Activated naive CD8-positive, alpha-beta T cell treated with anti-CD3 and anti-CD28 coated beads, Interleukin-2, amount 50 U/mL, for 24 hours (primary cell): ENCODE measurements at regions not wholly inside any gene's neighbourhood (a gene's known extent, or its start where the extent isn't known, plus 50 kb on each side); places are given as distances from the start of the nearest gene placed in this dataset.

ENCODE experiments used
- ATAC-seq: fragments of 150-1000 bp; cut with Tn5 transposase; one replicate; pipeline ENCODE4 v1.10.0; 2021
- DNase-seq: peaks from one replicate; pipeline ENCODE4 v3.0.0; 2021
- H3K27ac Mint-ChIP-seq: one replicate; pipeline ENCODE4 v1.8.0; 2021; ENCODE audit warnings: mild to moderate bottlenecking, mixed read lengths
- H3K27me3 Mint-ChIP-seq: one replicate; pipeline ENCODE4 v1.8.0; 2021; ENCODE audit warnings: mixed read lengths
- H3K36me3 Mint-ChIP-seq: one replicate; pipeline ENCODE4 v1.8.0; 2021; ENCODE audit warnings: low read depth, mixed read lengths
- H3K4me1 Mint-ChIP-seq: one replicate; pipeline ENCODE4 v1.8.0; 2021; ENCODE audit warnings: mixed read lengths
- H3K4me3 Mint-ChIP-seq: one replicate; pipeline ENCODE4 v1.8.0; 2021; ENCODE audit warnings: mild to moderate bottlenecking, moderate library complexity, mixed read lengths
- H3K9me3 Mint-ChIP-seq: one replicate; pipeline ENCODE4 v1.8.0; 2021; ENCODE audit warnings: mixed read lengths

DNA sequence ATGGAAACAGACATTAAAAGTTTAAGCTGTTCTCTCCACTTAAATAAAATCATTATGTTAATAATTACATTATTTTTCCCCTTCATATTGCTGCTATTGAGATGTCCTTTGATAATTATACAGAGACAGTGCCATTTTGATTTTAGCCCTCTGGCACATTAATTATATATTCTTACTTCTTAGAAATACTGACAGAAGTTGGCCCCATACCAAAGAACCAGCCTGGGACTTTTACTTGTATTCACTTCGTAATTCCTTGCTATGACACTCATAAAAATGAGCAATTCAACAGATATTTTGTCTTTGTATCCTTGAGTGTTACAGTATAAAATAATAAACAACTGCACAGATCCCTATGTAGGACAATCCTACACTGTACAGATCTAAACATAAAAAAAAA is 743.7 kb downstream of the TBC1D32 start:
- Mint-ChIP-seq H3K9me3 (no peaks in the 10 kb centered on the region), H3K4me3 (no peak overlapping the region), H3K27me3 (no peaks in the 10 kb centered on the region), H3K4me1 (no peaks in the 10 kb centered on the region), H3K27ac (no peak overlapping the region), H3K36me3 (no peaks in the 10 kb centered on the region)
- DNase-seq, result no peak
- ATAC-seq, result no peak

DNA sequence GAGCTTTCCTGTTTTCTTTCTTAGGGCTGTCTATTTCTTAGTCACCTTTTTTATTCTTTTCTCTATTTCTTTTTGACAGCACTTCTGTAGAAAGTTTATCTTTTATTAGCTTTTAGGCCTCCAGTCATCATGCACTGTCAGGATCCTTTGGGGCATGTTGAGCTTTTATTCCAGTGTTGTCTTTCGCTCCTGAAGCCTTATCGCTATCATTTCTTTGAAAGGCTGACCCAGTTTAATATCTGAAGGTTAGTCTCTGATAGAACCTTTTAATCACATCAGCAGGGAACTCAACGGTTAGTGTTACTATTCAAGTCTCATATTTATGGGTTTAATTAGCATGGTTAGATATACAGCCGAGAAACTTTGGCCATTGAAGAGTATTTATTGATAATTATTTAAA is 745.9 kb downstream of the TBC1D32 start:
- Mint-ChIP-seq H3K4me3 (no peak overlapping the region), H3K27ac (no peak overlapping the region), H3K9me3 (no peaks in the 10 kb centered on the region), H3K4me1 (no peaks in the 10 kb centered on the region), H3K27me3 (no peaks in the 10 kb centered on the region), H3K36me3 (no peaks in the 10 kb centered on the region)
- no peak for ATAC-seq
- no peak for DNase-seq

DNA sequence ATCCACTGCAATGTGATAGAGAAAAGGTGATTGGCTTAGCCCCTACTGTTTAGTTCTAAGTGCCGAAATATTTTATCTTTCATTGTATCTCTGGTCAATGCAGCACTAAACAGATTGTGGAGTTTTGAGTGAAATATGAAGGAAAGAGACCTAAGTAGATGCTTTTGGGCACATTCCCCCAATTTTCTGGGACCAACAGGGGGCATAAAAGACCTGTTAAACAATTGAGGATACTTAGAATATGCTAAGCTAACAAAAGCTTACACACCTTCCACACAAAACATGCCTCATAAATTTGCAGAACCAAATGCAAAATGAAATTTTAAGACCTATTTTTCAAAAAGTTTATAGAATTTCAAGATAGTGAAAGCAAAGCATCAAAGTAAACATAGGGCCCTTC is 746.9 kb downstream of the TBC1D32 start:
- no peaks in the 10 kb centered on the region for H3K4me1 Mint-ChIP-seq
- DNase-seq (no peak), ATAC-seq (no peak)
- H3K36me3 Mint-ChIP-seq, result no peaks in the 10 kb centered on the region
- no peak overlapping the region for H3K4me3 Mint-ChIP-seq
- peaks cover 5% of the 10 kb centered on the region for H3K9me3 Mint-ChIP-seq
- no peaks in the 10 kb centered on the region for H3K27me3 Mint-ChIP-seq
- H3K27ac Mint-ChIP-seq, result no peak overlapping the region

DNA sequence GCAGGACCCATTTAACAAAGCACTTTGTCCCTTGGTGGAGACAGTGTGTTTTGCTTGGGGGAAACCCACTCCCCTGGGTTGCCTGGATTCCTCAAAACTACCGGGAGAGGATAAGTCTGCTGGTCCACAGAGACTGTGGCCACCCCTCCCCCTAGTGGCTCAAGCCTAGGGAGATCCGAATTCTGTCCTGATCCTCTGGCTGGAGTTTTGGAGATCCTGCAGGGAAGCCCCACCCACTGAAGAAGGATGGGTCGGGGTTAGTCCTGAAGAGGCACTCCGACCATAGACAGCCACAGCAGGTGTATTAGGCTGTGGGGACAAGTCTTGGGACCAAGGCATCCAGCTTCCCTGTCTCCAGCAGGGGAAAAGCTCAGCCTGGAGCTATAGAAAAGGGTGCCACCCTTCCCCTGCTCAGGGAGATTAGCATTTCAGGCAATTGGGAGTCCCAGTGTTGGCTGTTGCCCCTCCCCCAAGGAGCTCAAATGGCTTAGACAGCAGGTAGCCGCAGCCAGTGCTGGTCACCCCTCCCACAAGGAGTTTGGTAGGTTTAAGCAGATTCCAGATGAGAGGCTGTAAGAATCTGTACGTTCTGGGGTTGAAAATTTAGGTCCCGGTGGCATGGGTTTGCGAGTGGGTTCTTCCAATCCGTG is 750.0 kb downstream of the TBC1D32 start:
- H3K27ac Mint-ChIP-seq, result no peak overlapping the region
- ATAC-seq (no peak), DNase-seq (no peak)
- peaks cover 5% of the 10 kb centered on the region for H3K9me3 Mint-ChIP-seq
- no peak overlapping the region for H3K4me3 Mint-ChIP-seq
- no peaks in the 10 kb centered on the region for H3K27me3 Mint-ChIP-seq
- no peaks in the 10 kb centered on the region for H3K36me3 Mint-ChIP-seq
- H3K4me1 Mint-ChIP-seq, result no peaks in the 10 kb centered on the region

DNA sequence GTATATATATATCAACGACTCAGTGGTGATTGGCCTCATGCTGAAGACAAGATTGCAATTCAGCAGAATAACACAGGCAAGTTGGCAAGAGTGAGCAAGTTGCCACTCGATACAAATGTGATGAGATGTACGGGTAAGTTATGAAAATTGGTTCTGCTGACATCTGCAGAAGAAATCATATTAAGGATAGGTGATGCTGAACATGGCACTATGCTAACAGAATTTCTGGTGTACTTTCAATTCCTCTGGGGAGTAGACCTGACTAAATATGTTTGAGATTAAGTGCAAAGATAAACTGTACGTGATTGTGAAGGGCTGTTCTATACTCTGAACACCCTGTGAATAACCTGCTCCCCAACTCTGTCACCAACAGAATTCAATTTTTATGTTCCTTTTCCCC is 758.2 kb downstream of the TBC1D32 start:
- H3K9me3 Mint-ChIP-seq, result no peaks in the 10 kb centered on the region
- H3K4me3 Mint-ChIP-seq, result no peak overlapping the region
- no peaks in the 10 kb centered on the region for H3K27me3 Mint-ChIP-seq
- H3K4me1 Mint-ChIP-seq, result no peaks in the 10 kb centered on the region
- DNase-seq (no peak), ATAC-seq (no peak)
- H3K36me3 Mint-ChIP-seq, result no peaks in the 10 kb centered on the region
- no peak overlapping the region for H3K27ac Mint-ChIP-seq

DNA sequence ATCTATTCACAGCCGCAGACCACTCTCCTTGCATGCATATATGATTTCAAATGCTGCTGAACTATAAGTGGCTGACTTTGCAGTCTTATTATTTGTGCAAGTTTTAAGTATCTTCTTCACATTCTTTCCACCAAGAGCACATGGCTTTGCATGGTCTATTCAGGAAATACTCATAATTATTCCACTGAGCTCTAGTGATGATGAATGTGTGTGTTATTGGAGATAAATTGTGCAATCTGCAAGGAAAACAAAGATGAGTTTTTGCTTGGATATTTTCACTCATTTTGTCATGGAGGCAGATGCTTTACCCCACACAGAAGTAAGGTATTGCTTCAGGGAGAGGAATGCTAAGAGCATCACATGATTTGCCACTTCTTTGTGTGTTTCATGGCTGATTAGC is 764.6 kb downstream of the TBC1D32 start:
- Mint-ChIP-seq H3K4me3 (no peak overlapping the region), H3K4me1 (no peaks in the 10 kb centered on the region), H3K27me3 (no peaks in the 10 kb centered on the region), H3K9me3 (peaks cover 6% of the 10 kb centered on the region), H3K36me3 (no peaks in the 10 kb centered on the region), H3K27ac (no peak overlapping the region)
- DNase-seq, result no peak
- no peak for ATAC-seq

DNA sequence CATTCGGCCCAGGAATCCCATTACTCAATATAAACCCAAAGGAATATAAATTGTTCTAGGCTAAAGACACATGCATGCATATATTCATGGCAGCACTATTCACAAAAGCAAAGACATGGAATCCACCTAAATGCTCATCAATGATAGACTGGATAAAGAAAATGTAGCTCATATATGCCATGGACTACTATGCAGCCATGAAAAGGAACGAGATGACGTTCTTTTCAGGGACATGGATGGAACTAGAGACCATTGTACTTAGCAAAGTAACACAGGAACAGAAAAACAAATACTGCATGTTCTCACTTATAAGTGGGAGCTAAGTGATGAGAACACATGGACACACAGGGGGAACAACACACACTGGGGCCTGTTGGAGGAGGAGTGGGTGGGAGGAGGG is 769.5 kb downstream of the TBC1D32 start:
- no peak overlapping the region for H3K27ac Mint-ChIP-seq

DNA sequence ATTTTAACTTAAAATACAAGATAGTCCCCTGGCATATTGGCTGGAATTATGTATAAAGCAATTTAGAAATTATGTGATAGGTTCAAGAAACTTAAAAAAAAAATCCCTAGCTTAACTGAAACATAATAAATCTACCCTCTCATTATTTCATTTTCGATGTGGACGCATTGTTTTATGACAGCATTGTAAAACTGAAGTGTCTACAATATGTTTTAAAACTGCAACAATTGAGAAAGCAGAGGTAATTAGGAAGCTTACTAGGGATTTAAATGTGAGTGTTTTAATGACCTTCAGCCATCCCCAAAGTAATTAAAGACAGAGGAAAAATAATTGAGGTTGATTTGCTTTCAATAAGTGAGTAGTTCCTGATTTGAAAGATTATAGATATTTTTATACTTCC is 776.0 kb downstream of the TBC1D32 start:
- H3K4me3 Mint-ChIP-seq, result no peak overlapping the region
- no peaks in the 10 kb centered on the region for H3K27me3 Mint-ChIP-seq
- H3K9me3 Mint-ChIP-seq, result no peaks in the 10 kb centered on the region
- ATAC-seq (no peak), DNase-seq (no peak)
- H3K4me1 Mint-ChIP-seq, result no peaks in the 10 kb centered on the region
- H3K36me3 Mint-ChIP-seq, result no peaks in the 10 kb centered on the region
- H3K27ac Mint-ChIP-seq, result no peak overlapping the region

More for the DNA sequence above, 769.5 kb downstream of the TBC1D32 start:
- no peaks in the 10 kb centered on the region for H3K27me3 Mint-ChIP-seq
- H3K9me3 Mint-ChIP-seq, result peaks cover 7% of the 10 kb centered on the region
- no peaks in the 10 kb centered on the region for H3K4me1 Mint-ChIP-seq
- H3K4me3 Mint-ChIP-seq, result no peak overlapping the region
- DNase-seq (no peak), ATAC-seq (no peak)
- H3K36me3 Mint-ChIP-seq, result no peaks in the 10 kb centered on the region

DNA sequence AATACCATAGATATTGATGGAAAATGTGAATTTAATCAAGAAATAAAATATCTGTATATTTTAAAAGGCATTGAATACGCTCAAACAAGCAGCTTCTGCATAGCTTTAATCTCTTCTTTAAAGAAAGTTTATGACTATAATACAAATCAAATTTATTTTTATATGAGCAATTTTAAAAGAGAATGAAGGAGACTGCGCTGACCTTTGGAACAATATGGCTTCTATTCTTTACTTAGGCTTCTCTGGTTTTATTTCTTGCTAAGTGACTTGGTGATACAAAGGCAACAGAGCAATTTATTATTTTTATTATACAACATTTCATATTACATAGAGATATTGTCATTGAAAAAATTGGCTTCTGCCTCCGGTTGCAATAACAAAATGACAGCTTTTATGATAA is 776.7 kb downstream of the TBC1D32 start:
- H3K4me1 Mint-ChIP-seq, result no peaks in the 10 kb centered on the region
- no peaks in the 10 kb centered on the region for H3K36me3 Mint-ChIP-seq
- no peak overlapping the region for H3K4me3 Mint-ChIP-seq
- H3K9me3 Mint-ChIP-seq, result no peaks in the 10 kb centered on the region
- no peak for ATAC-seq
- DNase-seq, result no peak
- no peak overlapping the region for H3K27ac Mint-ChIP-seq
- no peaks in the 10 kb centered on the region for H3K27me3 Mint-ChIP-seq

DNA sequence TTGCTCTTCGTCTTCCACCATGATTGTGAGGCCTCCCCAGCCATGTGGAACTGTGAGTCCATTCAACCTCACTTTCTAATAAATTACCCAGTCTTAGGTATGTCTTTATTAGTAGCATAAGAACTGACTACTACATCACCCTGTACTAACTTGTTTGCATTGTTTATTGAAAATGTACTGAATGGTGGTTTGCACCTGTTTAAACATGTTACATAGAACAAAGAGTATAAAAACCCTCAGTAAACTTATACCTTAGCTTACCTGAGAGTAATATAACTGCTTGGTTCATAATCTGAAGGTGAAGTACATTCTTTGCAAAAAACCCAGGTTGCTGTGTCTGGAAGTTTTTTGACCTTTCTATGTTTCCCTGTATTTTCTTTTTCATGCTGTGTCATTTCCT is 777.8 kb downstream of the TBC1D32 start:
- H3K9me3 Mint-ChIP-seq, result no peaks in the 10 kb centered on the region
- DNase-seq (no peak), ATAC-seq (no peak)
- H3K27me3 Mint-ChIP-seq, result no peaks in the 10 kb centered on the region
- no peak overlapping the region for H3K4me3 Mint-ChIP-seq
- no peak overlapping the region for H3K27ac Mint-ChIP-seq
- no peaks in the 10 kb centered on the region for H3K4me1 Mint-ChIP-seq
- no peaks in the 10 kb centered on the region for H3K36me3 Mint-ChIP-seq

DNA sequence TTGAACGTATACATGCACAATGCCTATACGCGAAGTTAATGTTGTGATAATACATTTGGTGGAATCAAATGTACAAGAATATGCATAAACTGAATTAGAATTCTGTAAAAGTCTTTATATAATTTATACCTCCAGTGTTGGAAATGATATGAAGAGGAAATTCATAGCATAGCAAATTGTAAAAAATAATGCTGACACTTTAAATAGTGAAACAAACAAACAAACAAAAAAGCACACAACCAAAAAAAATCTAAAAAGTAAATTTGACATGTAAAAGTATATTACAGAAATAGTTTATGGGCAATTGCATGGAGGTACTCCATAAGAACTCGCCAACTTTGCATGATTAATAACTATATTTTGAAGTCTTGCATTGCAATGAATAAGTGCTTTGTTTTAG is 780.9 kb downstream of the TBC1D32 start:
- no peak overlapping the region for H3K4me3 Mint-ChIP-seq
- no peaks in the 10 kb centered on the region for H3K4me1 Mint-ChIP-seq
- ATAC-seq (no peak), DNase-seq (no peak)
- no peak overlapping the region for H3K27ac Mint-ChIP-seq
- no peaks in the 10 kb centered on the region for H3K36me3 Mint-ChIP-seq
- H3K27me3 Mint-ChIP-seq, result no peaks in the 10 kb centered on the region
- H3K9me3 Mint-ChIP-seq, result no peaks in the 10 kb centered on the region

DNA sequence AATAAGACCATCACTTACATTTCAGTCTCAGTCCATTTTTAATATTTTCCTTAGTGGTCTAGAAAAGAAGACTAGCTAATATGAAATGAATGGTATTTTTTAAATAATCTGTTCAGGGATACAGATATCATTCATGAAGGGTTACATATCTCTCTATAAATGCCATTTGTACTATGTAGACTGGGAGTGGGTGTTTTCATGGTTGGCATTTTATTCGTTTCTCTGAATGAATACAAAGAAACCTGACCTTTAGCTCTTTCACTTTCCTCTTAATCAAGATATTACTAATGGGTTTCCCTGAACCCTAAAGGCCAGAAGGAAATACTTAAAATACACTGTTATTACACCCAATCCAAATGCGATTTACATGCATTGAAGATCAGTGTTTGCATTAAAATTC is 788.9 kb downstream of the TBC1D32 start:
- no peak for ATAC-seq
- H3K36me3 Mint-ChIP-seq, result no peaks in the 10 kb centered on the region
- no peak for DNase-seq
- peaks cover 5% of the 10 kb centered on the region for H3K9me3 Mint-ChIP-seq
- no peaks in the 10 kb centered on the region for H3K27me3 Mint-ChIP-seq
- H3K4me3 Mint-ChIP-seq, result no peak overlapping the region
- H3K4me1 Mint-ChIP-seq, result no peaks in the 10 kb centered on the region
- no peak overlapping the region for H3K27ac Mint-ChIP-seq

DNA sequence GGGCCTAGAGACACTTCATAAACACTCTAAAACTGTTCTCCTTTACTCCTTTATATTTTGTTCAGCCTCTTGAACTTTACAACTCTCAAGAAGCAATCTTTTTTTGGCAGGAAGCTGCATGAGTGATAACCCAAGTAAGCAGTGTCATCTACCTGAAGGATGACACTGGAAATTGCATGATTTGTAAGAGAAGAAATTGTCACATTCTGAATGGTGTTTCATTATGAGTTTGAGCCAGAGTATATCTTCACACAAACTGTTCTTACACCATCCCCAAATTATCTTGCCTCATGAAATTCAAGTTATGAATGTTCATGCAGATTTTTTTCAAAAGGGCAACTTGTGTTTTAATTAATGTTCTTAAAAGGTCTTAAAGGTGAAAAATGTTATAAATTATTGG is 799.3 kb downstream of the TBC1D32 start:
- no peak for DNase-seq
- no peaks in the 10 kb centered on the region for H3K4me1 Mint-ChIP-seq
- no peaks in the 10 kb centered on the region for H3K27me3 Mint-ChIP-seq
- no peak overlapping the region for H3K27ac Mint-ChIP-seq
- peaks cover 9% of the 10 kb centered on the region for H3K9me3 Mint-ChIP-seq
- no peaks in the 10 kb centered on the region for H3K36me3 Mint-ChIP-seq
- H3K4me3 Mint-ChIP-seq, result no peak overlapping the region
- no peak for ATAC-seq

DNA sequence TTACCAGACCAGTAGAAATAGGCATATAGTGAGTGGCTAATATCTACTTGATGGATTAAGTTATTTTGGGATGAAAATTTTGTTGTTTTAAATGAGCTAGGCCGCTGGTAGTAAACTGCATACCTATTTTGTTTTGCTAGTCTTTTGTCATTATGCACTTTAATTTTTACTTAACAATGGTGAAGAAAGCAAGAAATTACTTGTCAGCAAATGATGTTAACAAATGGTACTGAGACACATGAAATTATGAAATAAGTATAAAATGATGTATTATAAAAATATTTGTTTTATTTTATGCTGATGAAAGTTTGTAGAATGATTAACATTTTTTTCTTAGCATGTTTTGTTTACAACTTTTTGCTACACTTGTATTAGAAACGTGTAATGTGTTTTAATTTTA is 807.7 kb downstream of the TBC1D32 start:
- Mint-ChIP-seq H3K27me3 (no peaks in the 10 kb centered on the region), H3K4me3 (no peak overlapping the region), H3K36me3 (no peaks in the 10 kb centered on the region), H3K9me3 (peaks cover 4% of the 10 kb centered on the region), H3K27ac (no peak overlapping the region), H3K4me1 (no peaks in the 10 kb centered on the region)
- ATAC-seq (no peak), DNase-seq (no peak)

DNA sequence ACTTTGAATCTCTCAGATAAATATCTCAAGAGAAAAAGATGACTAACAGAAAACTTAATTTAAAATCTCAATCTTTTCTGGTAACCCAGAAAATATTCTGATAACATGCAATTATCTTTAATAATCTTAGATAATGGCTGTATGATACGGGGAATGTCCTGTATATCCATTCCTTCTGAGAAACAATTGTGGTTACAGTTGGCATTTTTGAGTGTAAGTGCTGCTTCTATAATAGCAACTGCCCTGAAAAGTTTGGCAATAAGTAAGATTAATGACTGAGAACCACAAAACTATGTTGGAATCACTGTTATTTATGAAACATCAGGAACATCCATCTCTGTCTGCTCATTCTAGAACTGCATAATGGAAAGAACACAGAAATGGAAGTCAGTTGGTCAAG is 819.7 kb downstream of the TBC1D32 start:
- Mint-ChIP-seq H3K4me1 (no peaks in the 10 kb centered on the region), H3K27ac (no peak overlapping the region), H3K36me3 (no peaks in the 10 kb centered on the region), H3K4me3 (no peak overlapping the region), H3K27me3 (no peaks in the 10 kb centered on the region), H3K9me3 (peaks cover 6% of the 10 kb centered on the region)
- ATAC-seq (no peak), DNase-seq (no peak)

DNA sequence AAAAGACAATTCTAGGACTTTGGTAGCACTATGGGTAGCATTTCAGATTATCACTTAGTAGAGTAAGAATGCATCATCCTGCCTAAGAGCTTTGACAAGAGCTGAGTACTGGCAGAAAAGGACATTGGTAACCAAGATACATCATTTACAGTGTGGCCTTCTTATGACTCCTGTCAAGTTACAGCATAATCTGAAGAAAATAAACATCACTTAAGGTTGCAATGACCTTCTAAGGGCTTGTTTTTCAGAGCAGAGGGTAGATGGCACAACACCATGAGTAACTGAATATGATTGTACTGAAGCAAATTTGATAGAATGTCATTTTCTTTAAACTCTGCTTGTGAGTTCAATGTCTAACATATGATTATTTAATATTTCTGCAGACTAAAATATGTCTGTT is 822.6 kb downstream of the TBC1D32 start:
- Mint-ChIP-seq H3K4me3 (no peak overlapping the region), H3K4me1 (no peaks in the 10 kb centered on the region), H3K36me3 (no peaks in the 10 kb centered on the region), H3K27me3 (no peaks in the 10 kb centered on the region), H3K9me3 (no peaks in the 10 kb centered on the region), H3K27ac (no peak overlapping the region)
- no peak for DNase-seq
- ATAC-seq, result no peak
